ENCODE measurements at regions not wholly inside any gene's neighbourhood (a gene's known extent, or its start where the extent isn't known, plus 50 kb on each side); places are given as distances from the start of the nearest gene placed in this dataset.

- POLR2A ChIA-PET = no interaction called here
- Histone ChIP-seq H3K4me1 (ENCODE audit: control insufficient read depth in 1 of 2, insufficient read depth in 2 of 2, low read depth in 1 of 2, low read length in 1 of 2) (no peaks in the 10 kb centered on the region; a peak in 1 of 4 replicates), H4K20me1 (ENCODE audit: insufficient read depth) (no peaks in the 10 kb centered on the region), H3K4me2 (no peak overlapping the region), H3K9me2 (no peaks in the 10 kb centered on the region), H2AFZ (ENCODE audit: low read depth) (no peak overlapping the region), H3K4me3 (ENCODE audit: low read depth in 2 of 2, low read length in 1 of 2) (no peak overlapping the region), H3K27ac (ENCODE audit: low read depth in 2 of 2, low read length in 1 of 2) (no peak overlapping the region), H3K36me3 (replicated peaks in 1 of 2; ENCODE audit: control insufficient read depth in 1 of 2, insufficient read depth in 2 of 2, low read length in 1 of 2) (no peaks in the 10 kb centered on the region), H3F3A (replicated peaks; ENCODE audit: insufficient read depth) (no peaks in the 10 kb centered on the region), H3K9ac (no peak overlapping the region), H3K79me2 (ENCODE audit: insufficient read depth) (no peaks in the 10 kb centered on the region), H3K9me3 (no peaks in the 10 kb centered on the region), H3K27me3 (ENCODE audit: insufficient read depth) (no peaks in the 10 kb centered on the region)
- 29% methylated on average over 3 of the region's 3 CpGs for WGBS (ENCODE audit: low lambda C conversion rate)
- TF ChIP-seq TEAD4 (IDR thresholded peaks at IDR 0.05; ENCODE audit: borderline replicate concordance, insufficient read depth) (no peak), TAF1 (IDR thresholded peaks at IDR 0.05; ENCODE audit: borderline replicate concordance, low read depth, low read length) (no peak), NFIC (IDR thresholded peaks at IDR 0.05; ENCODE audit: borderline replicate concordance) (no peak), PBX3 (IDR thresholded peaks at IDR 0.05) (no peak), RXRA (IDR thresholded peaks at IDR 0.05; ENCODE audit: borderline replicate concordance, low read depth) (no peak), SMC3 (IDR thresholded peaks at IDR 0.05; ENCODE audit: low read depth, low read length) (no peak), FOSL2 (IDR thresholded peaks at IDR 0.05; ENCODE audit: borderline replicate concordance, low read depth) (no peak), ZBTB33 (IDR thresholded peaks at IDR 0.05; ENCODE audit: borderline replicate concordance, low read depth) (no peak), CTCF (IDR thresholded peaks at IDR 0.05) (no peak), MAX (IDR thresholded peaks at IDR 0.05; ENCODE audit: low read depth) (no peak), IRF3 (IDR thresholded peaks at IDR 0.05; ENCODE audit: low read depth, low read length) (no peak), NRF1 (IDR thresholded peaks at IDR 0.05; ENCODE audit: low read depth, low read length) (no peak)
- DNase-seq = no peak
- CTCF ChIA-PET = no interaction called here
These were observed 112.3 kb upstream of the UXS1 start for GRCh38 chr2:106306387-106306786.

Data from SK-N-SH (cell line).